Activated CD4-positive, alpha-beta T cell treated with anti-CD3 and anti-CD28 coated beads for 48 hours (primary cell): ENCODE measurements at regions not wholly inside any gene's neighbourhood (a gene's known extent, or its start where the extent isn't known, plus 50 kb on each side); places are given as distances from the start of the nearest gene placed in this dataset.
"Not testable (repeated sequence)": the region's sequence is repeated elsewhere in the genome, so short reads cannot be mapped to it uniquely, and the experiment has no call there.

Experiments
- DNase-seq: peaks from one replicate; pipeline ENCODE4 v3.0.0-alpha.2; 2020

- no peak for DNase-seq
Measured at GRCh38 chr10:34907743-34908430, 92.8 kb upstream of the PARD3 start.

GRCh38 chr10:34906067-34906965 lies 91.2 kb upstream of the PARD3 start:
- DNase-seq = no peak

- no peak for DNase-seq
Measured at GRCh38 chr10:34905200-34905927, 90.3 kb upstream of the PARD3 start.

- no peak for DNase-seq
Measured at GRCh38 chr10:34904191-34904590, 89.1 kb upstream of the PARD3 start.

- DNase-seq = no peak
Measured at GRCh38 chr10:34899161-34899560, 84.1 kb upstream of the PARD3 start.

GRCh38 chr10:34895977-34896376 lies 80.9 kb upstream of the PARD3 start:
- DNase-seq = no peak

- not testable (repeated sequence) for DNase-seq
Measured at GRCh38 chr10:34895046-34895445, 80.0 kb upstream of the PARD3 start.

GRCh38 chr10:34892521-34892920 lies 77.4 kb upstream of the PARD3 start:
- not testable (repeated sequence) for DNase-seq

GRCh38 chr10:34890939-34891338 lies 75.8 kb upstream of the PARD3 start:
- DNase-seq = no peak

GRCh38 chr10:34889004-34889869 lies 74.1 kb upstream of the PARD3 start:
- DNase-seq = no peak

- no peak for DNase-seq
Measured at GRCh38 chr10:34886906-34887642, 72.0 kb upstream of the PARD3 start.

- no peak for DNase-seq
Measured at GRCh38 chr10:34885898-34886297, 70.8 kb upstream of the PARD3 start.

- DNase-seq = no peak
Measured at GRCh38 chr10:34885011-34885410, 69.9 kb upstream of the PARD3 start.

GRCh38 chr10:34884272-34884952 lies 69.3 kb upstream of the PARD3 start:
- no peak for DNase-seq

GRCh38 chr10:34880817-34881216 lies 65.7 kb upstream of the PARD3 start:
- no peak for DNase-seq

GRCh38 chr10:34878651-34879050 lies 63.6 kb upstream of the PARD3 start:
- not testable (repeated sequence) for DNase-seq

GRCh38 chr10:34875061-34875460 lies 60.0 kb upstream of the PARD3 start:
- no peak for DNase-seq

- DNase-seq = no peak
Measured at GRCh38 chr10:34872820-34873219, 57.7 kb upstream of the PARD3 start.

- DNase-seq = no peak
Measured at GRCh38 chr10:34869135-34869836, 54.2 kb upstream of the PARD3 start.

GRCh38 chr10:34868589-34868988 lies 53.5 kb upstream of the PARD3 start:
- DNase-seq = no peak

- DNase-seq = no peak
Measured at GRCh38 chr10:34866848-34867247, 51.8 kb upstream of the PARD3 start.
